ENCODE measurements at regions not wholly inside any gene's neighbourhood (a gene's known extent, or its start where the extent isn't known, plus 50 kb on each side); places are given as distances from the start of the nearest gene placed in this dataset.

GRCh38 chr3:29079358-29079757 is 201.5 kb upstream of the RBMS3 start:
- intact Hi-C loops (cut with DNase I): no loop called here
- DNase-seq: no peak
- Histone ChIP-seq H3K9me3 (peaks cover 0 to 6% (median 0%) of the 10 kb centered on the region in 12 donors), H3K27ac (no peak overlapping the region), H3K4me3 (no peak overlapping the region), H3K36me3 (no peaks in the 10 kb centered on the region), H3K27me3 (no peaks in the 10 kb centered on the region), H3K4me1 (no peaks in the 10 kb centered on the region)
- ATAC-seq: no peak
- no peak for TF ChIP-seq CTCF (IDR thresholded peaks at IDR 0.05)
- no peak for TF ChIP-seq POLR2A (IDR thresholded peaks at IDR 0.05)

GRCh38 chr3:29080967-29081366 is 199.9 kb upstream of the RBMS3 start:
- intact Hi-C loops (cut with DNase I): no loop called here
- H3K9me3 ChIP-seq: peaks cover 0 to 9% (median 0%) of the 10 kb centered on the region in 12 donors
- ATAC-seq (no peak), DNase-seq (no peak)
- no peak overlapping the region for H3K4me3 ChIP-seq
- TF ChIP-seq CTCF (IDR thresholded peaks at IDR 0.05) (no peak), POLR2A (IDR thresholded peaks at IDR 0.05) (no peak)
- H3K36me3 ChIP-seq: no peaks in the 10 kb centered on the region
- no peaks in the 10 kb centered on the region for H3K27me3 ChIP-seq
- H3K4me1 ChIP-seq: no peaks in the 10 kb centered on the region
- H3K27ac ChIP-seq: no peak overlapping the region

- ATAC-seq: no peak
- no peaks in the 10 kb centered on the region for H3K36me3 ChIP-seq
- H3K4me3 ChIP-seq: no peak overlapping the region
- no peak overlapping the region for H3K27ac ChIP-seq
- no peaks in the 10 kb centered on the region for H3K27me3 ChIP-seq
- intact Hi-C loops (cut with DNase I): no loop called here
- H3K9me3 ChIP-seq: peaks cover 0 to 9% (median 0%) of the 10 kb centered on the region in 12 donors
- WGBS, 4 donors: 84 to 93% (median 86%) methylated on average over 2 of the region's 2 CpGs
- H3K4me1 ChIP-seq: no peaks in the 10 kb centered on the region
- no peak for TF ChIP-seq CTCF (IDR thresholded peaks at IDR 0.05)
- no peak for TF ChIP-seq POLR2A (IDR thresholded peaks at IDR 0.05)
- no peak for DNase-seq
Observed at GRCh38 chr3:29083081-29083480, 197.8 kb upstream of the RBMS3 start.

GRCh38 chr3:29083676-29084075 is 197.2 kb upstream of the RBMS3 start:
- no peak for ATAC-seq
- Histone ChIP-seq H3K9me3 (peaks cover 0 to 9% (median 0%) of the 10 kb centered on the region in 12 donors), H3K27ac (no peak overlapping the region), H3K36me3 (no peaks in the 10 kb centered on the region), H3K27me3 (no peaks in the 10 kb centered on the region), H3K4me1 (no peaks in the 10 kb centered on the region), H3K4me3 (no peak overlapping the region)
- TF ChIP-seq POLR2A (IDR thresholded peaks at IDR 0.05): no peak
- no peak for TF ChIP-seq CTCF (IDR thresholded peaks at IDR 0.05)
- intact Hi-C loops (cut with DNase I): no loop called here
- WGBS, 4 donors: 33 to 81% (median 60%) methylated on average over 1 of the region's 1 CpG
- DNase-seq: no peak

All from heart left ventricle (tissue), 16 donors.